ENCODE measurements at regions not wholly inside any gene's neighbourhood (a gene's known extent, or its start where the extent isn't known, plus 50 kb on each side); places are given as distances from the start of the nearest gene placed in this dataset.

DNA sequence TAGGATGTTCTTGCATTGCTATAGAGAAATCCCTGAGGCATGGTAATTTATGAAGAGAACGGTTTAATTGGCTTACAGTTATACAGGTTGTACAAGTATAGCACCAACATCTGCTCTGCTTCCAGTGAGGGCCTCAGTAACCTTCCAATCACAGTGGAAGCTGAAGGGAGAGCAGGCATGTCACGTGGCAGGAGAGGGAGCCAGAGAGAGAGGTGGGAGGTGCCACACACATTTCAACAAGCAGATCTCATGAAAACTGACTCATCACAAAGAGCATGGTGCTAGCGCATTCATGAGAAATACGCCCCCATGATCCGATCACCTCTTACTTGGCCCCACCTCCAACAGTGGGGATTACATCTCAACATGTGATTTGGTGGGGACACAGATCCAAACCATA lies 871.2 kb downstream of the TFAP2A start:
- intact Hi-C loops (cut with micrococcal nuclease): loop anchor here (5.0 kb wide), 1 partner anchor 889 kb away; no protein-coding TSS in a partner anchor
- ChIA-PET POLR2A (no interaction called here), CTCF (no interaction called here), RAD21 (ENCODE audit: low non-redundant PET in 1 of 2, low total read pairs in 2 of 2, uncharacterized antibody in 2 of 2, unreplicated experiment in 2 of 2) (interaction anchor here in 1 of 2 experiments (0.6 kb wide), 1 partner anchor 481 kb away, joined by 4 read pairs; no protein-coding TSS in a partner anchor)
- no peak overlapping the region for H3K9ac ChIP-seq (ENCODE audit: low read length)
- TF ChIP-seq YY1 (IDR thresholded peaks at IDR 0.05; ENCODE audit: extremely low read depth, insufficient replicate concordance, low read depth, low read length): no peak
- TF ChIP-seq CBX3 (IDR thresholded peaks at IDR 0.05; ENCODE audit: low read depth): 0 out of 2 replicates have a peak, but pooled peaks have one; percentile 12
- DNase-seq (ENCODE audit: low read depth, low spot score) (no peak), ATAC-seq (peak; percentile 78)
- no peak overlapping the region for H3K4me2 ChIP-seq (ENCODE audit: low read length)
- H2AFZ ChIP-seq (ENCODE audit: low read depth, low read length, poor library complexity, severe bottlenecking): peak overlapping the region; percentile 36
- no TSS peak for BruUV-seq (replicated peaks)
- no peaks in the 10 kb centered on the region for H3K36me3 ChIP-seq (ENCODE audit: control insufficient read depth in 1 of 2, insufficient read depth in 2 of 2, low read length in 2 of 2)
- no peak overlapping the region for H3K27ac ChIP-seq (ENCODE audit: low read depth, low read length)
- H3K9me3 ChIP-seq (ENCODE audit: control insufficient read depth in 1 of 2, insufficient read depth in 1 of 2, low read depth in 1 of 2, low read length in 2 of 2): no peaks in the 10 kb centered on the region
- H3K4me3 ChIP-seq (replicated peaks in 1 of 2; ENCODE audit: low read depth in 1 of 2, low read length in 2 of 2): no peak overlapping the region
- H3K9me2 ChIP-seq (ENCODE audit: insufficient read depth): no peaks in the 10 kb centered on the region
- H3K4me1 ChIP-seq (ENCODE audit: control insufficient read depth in 1 of 2, insufficient read depth in 2 of 2, low read length in 2 of 2): 0 out of 4 replicates have a peak, but pooled peaks cover 0 to 6% of the 10 kb centered on the region in 2 experiments
- no peaks in the 10 kb centered on the region for H3K27me3 ChIP-seq (ENCODE audit: insufficient read depth, low read length)
- no peaks in the 10 kb centered on the region for H4K20me1 ChIP-seq (ENCODE audit: insufficient read depth)
- no peaks in the 10 kb centered on the region for H3K79me2 ChIP-seq (ENCODE audit: insufficient read depth, low read length)

DNA sequence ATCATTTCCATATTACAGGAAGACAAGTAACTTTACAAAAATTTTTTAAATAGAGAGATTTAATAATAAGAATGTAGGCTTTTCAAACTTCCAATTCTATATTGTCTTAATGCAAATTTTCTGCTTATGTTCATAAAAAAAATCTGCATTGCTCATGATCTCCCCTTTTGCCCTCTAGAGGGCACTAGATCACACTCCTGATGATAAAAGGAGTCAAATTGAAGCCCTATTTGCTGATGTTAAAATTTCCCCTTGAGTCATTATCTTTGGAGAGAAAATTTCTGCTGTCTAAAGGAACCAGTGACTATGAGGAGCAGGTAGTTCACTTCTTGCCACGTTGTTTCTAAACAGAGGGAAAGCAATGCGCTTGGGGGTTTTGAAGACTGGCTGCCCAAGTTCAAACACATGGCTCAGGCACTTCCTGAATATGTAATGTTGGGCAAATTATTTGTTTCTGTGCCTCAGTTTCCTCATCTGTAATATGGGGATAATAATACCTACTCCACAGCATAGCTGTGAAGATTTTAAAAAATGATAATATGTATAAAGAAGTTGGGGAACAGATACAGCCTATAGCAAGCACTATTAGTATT lies 874.2 kb downstream of the TFAP2A start:
- POLR2A ChIA-PET: no interaction called here
- Histone ChIP-seq H3K9ac (ENCODE audit: low read length) (no peak overlapping the region), H3K36me3 (ENCODE audit: control insufficient read depth in 1 of 2, insufficient read depth in 2 of 2, low read length in 2 of 2) (no peaks in the 10 kb centered on the region), H3K9me2 (ENCODE audit: insufficient read depth) (no peaks in the 10 kb centered on the region), H3K79me2 (ENCODE audit: insufficient read depth, low read length) (no peaks in the 10 kb centered on the region), H3K4me1 (ENCODE audit: control insufficient read depth in 1 of 2, insufficient read depth in 2 of 2, low read length in 2 of 2) (0 out of 4 replicates have a peak, but pooled peaks cover 0 to 6% of the 10 kb centered on the region in 2 experiments), H2AFZ (ENCODE audit: low read depth, low read length, poor library complexity, severe bottlenecking) (peak overlapping the region; percentile 77), H3K4me3 (replicated peaks in 1 of 2; ENCODE audit: low read depth in 1 of 2, low read length in 2 of 2) (no peak overlapping the region), H4K20me1 (ENCODE audit: insufficient read depth) (no peaks in the 10 kb centered on the region), H3K9me3 (ENCODE audit: control insufficient read depth in 1 of 2, insufficient read depth in 1 of 2, low read depth in 1 of 2, low read length in 2 of 2) (no peaks in the 10 kb centered on the region), H3K27me3 (ENCODE audit: insufficient read depth, low read length) (no peaks in the 10 kb centered on the region), H3K4me2 (ENCODE audit: low read length) (no peak overlapping the region), H3K27ac (ENCODE audit: low read depth, low read length) (no peak overlapping the region)
- peak; percentile 67; the same call in 1 of the 2 replicates for ATAC-seq
- DNase-seq (ENCODE audit: low read depth, low spot score): peak; percentile 47
- TF ChIP-seq RAD21 (IDR thresholded peaks at IDR 0.05; ENCODE audit: low read depth) (peak; percentile 64), SP1 (IDR thresholded peaks at IDR 0.05; ENCODE audit: low read depth) (no peak), CBX3 (IDR thresholded peaks at IDR 0.05; ENCODE audit: low read depth) (0 out of 2 replicates have a peak, but pooled peaks have one; percentile 19), ZBTB33 (IDR thresholded peaks at IDR 0.05; ENCODE audit: extremely low read depth, insufficient replicate concordance, low read length) (no peak), EGR1 (IDR thresholded peaks at IDR 0.05; ENCODE audit: low read depth) (no peak), POLR2A (IDR thresholded peaks at IDR 0.05; ENCODE audit: borderline replicate concordance, extremely low read depth, insufficient read depth, insufficient read length) (no peak), CEBPB (IDR thresholded peaks at IDR 0.05; ENCODE audit: low read depth) (no peak), CTCF (IDR thresholded peaks at IDR 0.05 in 2 of 3, conservative IDR thresholded peaks at IDR 0.05 in 1 of 3; ENCODE audit: borderline replicate concordance in 1 of 3, insufficient read depth in 1 of 3, low read depth in 2 of 3, low read length in 2 of 3) (peak; percentile 47 to 81 (median 65); a peak in 4 of 6 replicates), FOSL1 (IDR thresholded peaks at IDR 0.05; ENCODE audit: low read depth) (no peak), POLR2AphosphoS5 (IDR thresholded peaks at IDR 0.05; ENCODE audit: low read depth, low read length) (no peak), ELF1 (IDR thresholded peaks at IDR 0.05; ENCODE audit: borderline replicate concordance, low read depth) (no peak), SIN3A (IDR thresholded peaks at IDR 0.05; ENCODE audit: low read depth) (no peak)
- TF ChIP-seq, protein P1, sequence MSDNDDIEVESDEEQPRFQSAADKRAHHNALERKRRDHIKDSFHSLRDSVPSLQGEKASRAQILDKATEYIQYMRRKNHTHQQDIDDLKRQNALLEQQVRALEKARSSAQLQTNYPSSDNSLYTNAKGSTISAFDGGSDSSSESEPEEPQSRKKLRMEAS (IDR thresholded peaks at IDR 0.05): no peak
- BruUV-seq (replicated peaks): no TSS peak
- RAD21 ChIA-PET (ENCODE audit: low non-redundant PET in 1 of 2, low total read pairs in 2 of 2, uncharacterized antibody in 2 of 2, unreplicated experiment in 2 of 2): no interaction called here
- intact Hi-C loops (cut with micrococcal nuclease): loop anchor here (2.0 to 5.0 kb wide), 2 partner anchors 874 to 892 kb away; partner anchors contain the start of gene TFAP2A
- CTCF ChIA-PET: no interaction called here
